CMK (cell line): ENCODE measurements at regions not wholly inside any gene's neighbourhood (a gene's known extent, or its start where the extent isn't known, plus 50 kb on each side); places are given as distances from the start of the nearest gene placed in this dataset.

Experiments
- DNase-seq: peaks from one replicate; pipeline ENCODE4 v3.0.0-alpha.2; 2010; ENCODE audit warnings: low read depth

DNA sequence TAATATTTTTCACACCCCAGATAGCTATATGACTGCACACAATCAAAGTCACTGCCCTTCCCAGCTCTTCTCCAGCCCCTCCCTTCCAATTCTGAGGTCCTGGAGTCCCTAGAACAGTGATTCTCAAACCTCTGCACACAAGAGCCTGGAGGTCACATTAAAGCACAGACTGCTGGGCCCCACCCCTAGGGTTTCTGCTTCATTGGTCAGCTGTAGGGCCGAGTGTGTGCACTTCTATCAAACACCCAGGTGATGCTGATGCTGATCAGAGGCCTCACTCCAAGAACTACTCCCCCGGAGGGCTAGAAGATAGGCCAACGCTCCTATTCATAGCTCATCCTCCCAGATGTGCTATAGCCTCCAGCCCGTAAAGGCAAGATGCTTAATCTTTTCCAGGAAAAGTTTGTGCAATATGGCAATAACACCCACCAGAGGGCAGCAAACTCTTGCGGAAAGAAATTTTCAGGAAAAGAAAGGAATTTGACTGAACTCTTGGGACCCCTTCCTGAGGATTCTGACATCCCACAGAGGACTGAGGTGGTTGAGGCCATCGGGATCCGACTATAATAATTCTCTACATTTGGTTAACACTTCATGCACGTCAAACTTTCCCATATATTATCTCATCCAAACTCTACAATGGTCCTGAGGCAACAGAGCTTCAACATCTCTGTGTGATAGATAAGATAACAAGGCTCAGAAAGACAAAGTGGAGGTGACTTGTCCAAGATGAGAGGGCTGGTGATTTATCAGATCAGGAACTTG, 194.2 kb upstream of the PKDCC start:
- no peak for DNase-seq

DNA sequence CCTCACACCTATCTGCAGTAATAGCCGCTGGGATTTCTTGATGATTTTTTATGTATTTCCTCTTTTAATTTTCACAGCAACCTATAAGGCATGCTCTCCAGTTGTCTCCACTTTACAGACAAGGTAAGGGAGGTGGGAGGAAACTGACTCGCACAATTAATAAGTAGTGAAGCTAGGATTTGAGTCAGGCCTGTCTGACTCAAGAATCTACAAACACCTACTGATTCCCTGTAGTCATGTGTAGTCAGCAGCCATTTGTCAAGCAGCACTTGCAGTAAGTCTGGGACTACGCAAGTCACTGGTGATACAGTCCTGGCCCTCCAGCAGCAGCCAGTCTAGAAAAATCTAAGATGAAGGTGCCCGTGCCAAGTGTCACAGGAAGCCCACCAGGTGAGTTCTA, 193.6 kb upstream of the PKDCC start:
- DNase-seq = no peak

DNA sequence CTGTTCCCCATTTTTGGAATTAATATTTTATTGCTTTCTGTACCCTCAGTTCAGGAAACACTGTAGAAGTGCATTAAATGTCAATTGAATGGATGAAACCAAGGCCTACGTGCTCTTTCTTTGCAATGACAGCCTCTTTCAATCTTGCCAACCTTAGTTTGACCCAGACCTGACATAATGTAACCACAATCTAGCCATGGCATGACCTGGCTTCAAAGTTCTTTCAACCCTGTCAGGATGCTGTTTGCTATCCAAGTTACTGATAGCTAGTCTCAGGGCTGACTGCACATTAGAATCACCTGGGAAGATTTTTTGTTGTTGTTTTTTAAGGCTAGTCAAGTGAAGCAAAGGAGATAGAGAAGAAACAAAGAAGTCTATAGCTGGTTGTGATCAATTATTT, 190.9 kb upstream of the PKDCC start:
- DNase-seq = no peak

DNA sequence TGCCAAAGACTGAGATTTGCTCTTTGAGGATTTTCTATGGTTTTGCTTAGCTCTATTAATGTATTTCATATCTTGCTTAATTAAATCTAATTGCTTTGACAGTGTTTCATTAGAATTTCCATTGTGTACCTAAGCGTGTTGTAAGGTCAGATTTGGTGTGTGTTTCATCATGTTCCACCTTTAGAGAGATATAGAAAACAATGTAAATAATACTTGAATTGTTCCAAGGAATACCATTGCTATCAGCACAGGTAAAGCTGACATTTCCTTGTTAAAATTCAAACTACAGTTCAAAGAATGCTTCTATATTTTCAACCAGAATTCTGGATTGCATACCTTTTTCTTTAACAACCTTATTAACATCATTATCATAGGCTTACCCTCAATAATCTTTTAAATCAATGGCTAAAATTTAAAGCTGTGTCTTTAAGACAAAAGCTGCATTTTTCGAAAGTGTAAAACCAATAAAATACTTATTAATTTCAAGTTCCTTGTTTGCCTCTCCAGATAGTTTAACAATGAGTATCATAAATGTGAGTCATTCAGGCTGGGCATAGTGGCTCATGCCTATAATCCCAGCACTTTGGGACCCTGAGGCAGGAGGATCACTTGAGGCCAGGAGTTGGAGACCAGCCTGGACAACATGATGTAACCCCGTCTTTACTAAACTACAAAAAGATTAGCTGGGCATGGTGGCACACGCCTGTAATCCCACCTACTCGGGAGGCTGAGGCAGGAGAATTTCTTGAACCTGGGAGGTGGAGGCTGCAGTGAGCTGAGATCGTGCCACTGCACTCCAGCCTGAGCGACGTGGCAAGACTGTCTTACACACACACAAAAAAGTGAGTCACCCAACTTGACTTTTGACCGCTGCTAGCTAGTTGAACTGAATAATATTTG, 188.0 kb upstream of the PKDCC start:
- DNase-seq = no peak

DNA sequence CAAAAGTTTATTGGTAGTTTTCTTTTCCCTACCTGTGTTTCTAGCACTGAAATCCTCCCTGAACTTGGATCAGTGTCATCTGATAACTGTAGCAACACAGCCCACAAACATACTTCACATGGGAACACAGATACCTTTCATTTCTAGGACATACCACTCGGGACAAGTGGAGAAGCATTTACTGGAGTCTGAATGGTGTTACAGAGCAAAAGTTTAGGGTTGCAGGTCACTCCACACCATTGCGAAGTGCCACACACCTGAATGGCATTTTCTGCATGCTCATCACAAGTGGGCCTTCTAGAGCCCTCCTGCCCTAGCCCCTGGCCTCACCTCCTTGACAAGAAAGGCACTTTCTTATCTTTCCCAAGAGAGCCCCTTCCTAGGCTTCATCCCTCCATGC, 184.8 kb upstream of the PKDCC start:
- no peak for DNase-seq

DNA sequence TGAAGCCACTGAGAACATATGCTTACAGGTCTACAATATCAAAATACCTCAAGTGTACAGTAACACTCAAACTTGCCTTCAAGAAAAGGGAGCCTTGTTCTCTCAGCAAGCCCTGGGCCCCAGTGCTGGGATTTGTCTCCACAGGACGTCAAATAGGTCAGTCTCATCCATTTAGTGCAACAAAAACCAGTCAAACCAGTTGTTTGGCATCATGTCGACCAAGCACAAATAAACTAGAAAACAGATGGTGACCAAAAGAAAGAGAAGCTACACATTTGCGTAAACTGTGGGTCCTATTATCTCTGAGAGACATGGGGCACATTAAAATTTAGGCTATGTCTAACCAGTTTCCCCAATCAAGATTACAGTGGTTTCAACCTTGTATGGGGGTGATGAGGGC, 182.6 kb upstream of the PKDCC start:
- DNase-seq = no peak

DNA sequence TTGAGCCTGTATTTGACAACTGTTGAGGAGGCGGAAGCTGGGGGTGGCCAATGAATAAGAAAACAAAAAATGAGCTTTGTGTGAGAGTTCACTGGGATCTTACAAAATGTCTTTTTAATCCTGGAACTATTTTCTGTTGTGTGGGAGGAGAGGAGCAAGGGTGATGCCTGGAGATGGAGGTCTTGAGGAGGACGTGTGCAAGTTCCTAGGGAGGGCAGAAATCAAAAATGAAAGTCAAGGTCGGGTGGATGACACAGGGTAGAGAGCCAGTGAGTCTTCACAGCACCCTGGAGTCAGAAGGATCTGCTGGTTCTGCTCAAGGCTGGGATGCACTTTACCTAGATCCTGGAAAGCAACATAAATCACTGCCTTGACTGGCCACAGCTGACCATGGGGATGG, 180.3 kb upstream of the PKDCC start:
- DNase-seq = no peak

DNA sequence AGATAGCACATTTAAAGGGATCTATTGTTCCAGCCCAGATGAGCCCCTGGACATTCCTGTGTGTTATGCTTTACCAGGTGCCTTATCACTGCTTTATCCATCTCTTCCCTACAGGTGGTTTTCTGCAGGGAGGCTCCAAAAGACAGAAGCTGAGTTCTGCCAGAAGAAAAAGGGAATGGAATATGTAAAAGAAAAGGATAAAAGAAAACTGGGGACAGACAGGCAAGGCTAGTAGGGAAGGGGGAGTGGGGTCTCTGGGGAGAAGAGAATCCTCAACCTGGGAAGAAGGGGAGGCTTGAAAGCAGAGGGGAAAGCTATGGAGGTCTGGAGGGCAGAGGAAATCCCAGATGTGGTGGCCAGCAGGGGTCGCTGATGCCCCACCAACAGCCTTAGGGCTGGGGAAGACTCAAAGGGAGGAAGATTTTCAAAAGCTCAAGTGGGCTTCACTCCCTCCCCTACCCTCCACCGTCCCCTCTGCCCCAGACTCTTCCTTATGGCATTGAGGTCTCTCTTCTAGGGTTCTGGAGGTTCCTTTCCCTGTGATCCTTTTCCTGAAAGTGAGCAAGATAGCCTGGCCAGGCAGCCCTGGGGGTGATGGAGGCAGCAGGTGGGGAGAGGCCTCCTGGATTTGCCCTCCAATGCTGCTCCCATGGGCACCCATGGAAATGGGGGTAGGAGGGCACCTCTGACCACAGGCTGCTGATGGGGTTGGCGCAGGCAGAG, 178.1 kb upstream of the PKDCC start:
- DNase-seq = peak; percentile 32

DNA sequence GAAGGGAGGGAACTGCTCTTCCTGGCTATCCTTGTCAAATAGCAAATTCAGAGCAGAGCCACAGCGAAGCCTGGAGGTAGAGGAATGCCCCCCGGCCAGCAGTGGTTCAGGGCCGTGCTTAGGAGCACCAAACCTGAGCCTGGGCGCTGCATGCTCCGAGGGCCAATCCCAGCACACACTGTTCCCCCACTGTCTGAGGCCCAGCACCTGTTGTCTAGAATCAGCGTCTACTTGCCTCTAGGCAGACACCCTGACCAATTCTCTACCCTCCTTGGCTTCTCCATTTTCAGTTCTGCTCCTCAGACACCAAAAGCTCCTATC, 177.6 kb upstream of the PKDCC start:
- DNase-seq = no peak

DNA sequence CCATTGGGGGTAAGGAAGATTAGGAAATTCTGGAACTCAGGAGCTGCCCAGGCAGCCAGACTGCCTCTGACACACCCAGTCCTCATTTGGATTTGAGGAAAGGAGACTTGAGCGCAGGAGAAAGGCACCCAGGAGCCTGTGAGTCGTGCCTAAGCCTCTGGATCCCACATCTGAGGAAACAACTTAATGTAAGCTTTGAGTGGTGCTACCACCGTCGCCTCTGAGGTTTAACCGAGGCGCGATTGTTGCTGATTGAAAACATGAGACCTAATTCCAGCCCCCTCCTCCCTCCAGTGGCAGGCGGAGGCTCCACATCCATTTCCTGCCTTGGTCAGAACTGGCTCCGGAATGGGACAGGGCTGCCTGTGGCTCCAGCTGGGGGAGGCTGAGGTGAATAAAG, 176.7 kb upstream of the PKDCC start:
- DNase-seq = no peak

DNA sequence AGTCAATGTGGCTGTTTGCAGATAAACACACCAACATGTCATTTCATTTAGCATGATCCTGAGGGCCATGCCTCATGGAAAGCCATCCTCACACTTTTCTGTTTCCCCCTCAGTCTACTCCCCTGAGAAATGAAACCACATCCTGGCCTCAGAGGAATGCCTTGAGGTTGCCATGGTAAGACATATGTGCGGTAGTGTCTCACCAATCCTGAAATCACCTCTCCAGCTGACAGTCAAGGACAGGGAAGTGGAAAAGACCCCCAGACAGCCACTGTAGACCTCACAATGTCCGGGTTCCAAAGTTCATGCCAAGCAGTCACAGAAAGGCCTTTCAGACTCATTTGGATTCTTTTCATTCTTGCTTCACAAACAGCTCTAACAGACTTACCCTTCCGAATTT, 175.2 kb upstream of the PKDCC start:
- no peak for DNase-seq

DNA sequence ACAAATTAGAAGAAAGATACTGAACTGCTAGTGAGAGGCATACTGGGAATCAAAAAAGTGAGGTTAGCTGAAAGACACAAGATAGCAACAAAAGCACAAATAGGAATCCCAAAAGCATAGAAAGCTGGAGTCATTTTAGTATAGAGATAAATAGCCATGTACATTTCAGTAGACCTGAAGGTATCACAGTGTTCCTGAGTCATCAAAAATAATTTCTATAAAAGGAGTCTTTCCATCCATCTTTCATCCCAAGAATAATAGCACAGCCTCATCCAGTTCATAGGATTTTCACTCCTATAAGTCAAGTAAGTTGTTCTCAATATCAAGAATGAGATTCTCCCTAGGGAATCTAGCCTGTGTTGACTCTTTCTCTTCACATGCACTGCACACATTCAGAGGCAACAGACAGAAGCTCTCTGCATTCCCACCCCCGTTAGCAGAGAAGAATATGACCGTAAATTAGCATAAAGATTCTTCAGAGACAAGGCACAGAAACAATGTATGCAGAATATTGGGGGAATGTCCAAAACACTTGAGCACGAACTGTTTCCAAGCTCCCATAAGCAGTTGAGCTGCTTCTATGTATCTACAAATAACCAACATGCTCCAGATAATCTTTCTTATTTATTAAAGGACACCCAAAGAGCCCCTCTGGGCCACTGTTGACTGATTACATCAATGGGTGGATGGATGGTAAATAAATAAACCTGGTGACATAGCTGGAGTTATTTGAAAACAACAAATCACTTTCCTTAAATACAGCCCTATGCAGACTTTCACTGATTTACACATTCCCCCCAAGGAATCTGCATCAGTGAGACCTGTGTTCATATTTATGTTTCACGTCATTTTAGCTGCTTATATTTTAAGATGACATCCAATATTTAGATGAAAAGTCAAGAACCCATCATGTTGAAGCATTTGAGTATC, 174.5 kb upstream of the PKDCC start:
- DNase-seq = no peak

DNA sequence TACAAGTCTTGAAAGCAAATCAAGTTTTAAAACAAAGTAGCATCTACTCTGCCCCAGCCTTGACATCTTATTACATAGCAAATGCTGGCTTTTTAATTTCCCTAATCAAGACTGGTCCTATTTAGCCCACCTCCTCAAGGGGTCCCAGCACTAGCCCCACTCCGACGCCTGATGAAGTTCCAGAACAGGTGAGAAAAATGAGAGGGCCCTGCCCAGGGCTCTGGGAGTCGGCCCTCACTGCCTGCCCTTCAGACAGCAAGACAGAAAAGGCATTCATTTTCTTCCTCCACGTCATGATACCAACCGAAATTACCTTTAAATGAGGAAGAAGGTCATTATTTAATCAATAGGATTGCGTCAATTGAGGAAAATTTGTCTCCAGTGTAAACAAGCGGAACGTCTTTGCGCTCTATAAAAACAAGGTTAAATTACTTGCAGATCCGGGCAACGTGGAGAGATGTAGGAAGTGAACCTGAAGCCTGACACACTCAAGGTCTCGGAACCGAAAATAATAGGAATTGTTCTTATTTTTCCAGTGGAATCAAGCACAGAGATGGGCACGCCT, 170.6 kb upstream of the PKDCC start:
- no peak for DNase-seq

DNA sequence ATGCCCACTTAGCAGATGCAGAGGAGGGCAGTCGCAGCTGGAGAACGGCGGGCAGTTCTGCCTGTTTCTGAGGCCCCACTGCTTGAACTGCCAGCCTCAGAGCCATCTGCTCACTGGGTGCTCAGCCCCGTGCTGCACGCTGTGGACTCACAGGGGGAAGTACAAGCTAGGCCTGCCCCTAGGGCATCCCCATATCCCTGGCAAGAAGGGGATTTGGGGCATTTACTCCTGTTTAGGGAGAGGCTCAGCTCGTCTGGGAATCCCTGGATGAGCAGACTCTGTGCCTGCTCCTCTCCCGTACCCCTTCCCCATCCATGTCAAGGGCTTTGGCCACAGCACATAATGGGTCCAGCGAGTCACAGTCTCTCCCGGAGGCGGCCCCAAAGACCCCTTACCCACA, 169.8 kb upstream of the PKDCC start:
- no peak for DNase-seq

DNA sequence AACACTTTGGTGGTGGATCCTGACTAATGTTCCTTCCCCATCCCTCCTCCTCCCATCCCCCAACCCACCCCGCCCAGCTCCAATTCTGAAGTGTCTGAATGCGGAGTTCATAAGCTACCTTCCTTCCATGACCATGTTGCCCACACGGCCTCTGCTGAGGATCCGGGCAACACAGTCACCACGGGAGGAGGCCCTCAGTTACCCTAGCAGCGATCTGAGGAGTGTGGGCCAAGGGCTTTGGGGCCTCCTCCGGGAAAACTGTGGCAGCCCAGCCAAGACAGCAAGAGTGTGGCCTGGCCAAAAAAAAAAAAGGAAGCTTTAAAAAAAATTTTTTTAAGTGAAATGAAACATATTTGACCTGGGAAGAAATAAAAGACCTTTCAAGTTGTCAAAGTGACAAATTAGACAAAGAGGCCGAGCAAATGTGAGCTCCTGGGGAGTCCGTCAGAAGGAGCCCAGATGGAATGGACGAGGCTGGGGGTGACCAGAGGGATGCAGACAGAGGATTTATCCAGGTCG, 169.0 kb upstream of the PKDCC start:
- no peak for DNase-seq

DNA sequence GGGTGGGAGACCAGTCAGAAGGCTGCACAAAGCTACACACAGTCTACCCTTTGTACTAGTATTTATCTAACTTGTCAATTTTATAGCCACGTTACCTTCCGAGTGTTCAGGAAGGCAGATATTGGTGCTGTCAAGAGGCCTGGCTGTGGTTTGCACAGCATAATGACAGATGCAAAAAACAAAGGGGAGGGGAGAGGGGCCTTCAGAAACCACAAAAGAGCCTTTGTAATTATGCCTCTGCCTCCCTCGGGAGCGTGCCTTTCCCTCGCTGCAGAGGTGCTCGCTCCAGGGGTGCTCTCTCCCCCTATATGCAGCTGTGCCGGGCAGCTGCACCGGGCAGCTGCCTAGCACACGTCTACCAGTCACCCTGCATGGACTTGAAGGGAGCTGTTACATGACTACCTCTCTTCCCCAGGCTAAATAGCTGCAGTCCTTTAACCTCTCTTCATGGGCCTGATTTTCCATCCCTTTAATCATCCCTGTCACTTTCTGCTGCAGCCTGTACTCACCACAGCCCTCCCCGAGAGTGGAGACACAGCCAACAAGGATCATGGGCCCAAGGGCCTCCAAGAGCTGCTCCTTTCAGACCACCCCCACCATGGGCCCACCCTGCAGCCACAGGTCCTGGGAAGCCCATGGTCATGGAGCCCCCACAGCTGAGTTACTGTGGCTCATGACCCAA, 168.4 kb upstream of the PKDCC start:
- no peak for DNase-seq

DNA sequence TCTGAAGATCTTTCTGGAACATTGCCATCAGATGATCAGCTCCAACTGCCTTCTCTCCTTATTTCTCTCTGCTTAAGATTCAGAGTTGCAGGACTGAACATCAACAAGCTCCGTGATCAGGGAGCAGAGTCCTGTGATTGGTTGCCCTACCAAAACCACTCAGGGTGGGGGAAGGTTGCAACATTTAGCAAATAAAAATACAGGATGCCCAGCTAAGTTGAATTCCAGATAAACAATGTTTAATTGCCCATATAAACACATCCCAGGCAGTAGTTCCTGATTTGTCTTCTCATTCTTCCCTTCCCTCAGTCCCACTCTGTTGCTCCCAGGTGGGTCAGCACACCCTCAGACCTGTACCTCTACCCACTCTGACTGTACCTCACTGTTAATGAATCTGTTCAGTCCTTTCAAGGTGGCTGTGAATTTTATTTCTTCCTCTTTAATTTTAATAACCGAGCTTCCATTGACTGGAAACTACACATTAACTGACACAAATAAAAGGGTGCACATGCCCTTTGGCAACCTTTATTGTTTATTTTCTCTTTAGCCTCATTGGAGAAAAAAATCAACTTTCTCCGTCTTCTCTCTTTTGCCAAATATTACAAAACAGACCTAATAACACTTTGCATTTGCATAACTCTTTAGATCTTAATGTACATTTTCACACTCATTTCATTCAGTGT, 167.1 kb upstream of the PKDCC start:
- DNase-seq = no peak

DNA sequence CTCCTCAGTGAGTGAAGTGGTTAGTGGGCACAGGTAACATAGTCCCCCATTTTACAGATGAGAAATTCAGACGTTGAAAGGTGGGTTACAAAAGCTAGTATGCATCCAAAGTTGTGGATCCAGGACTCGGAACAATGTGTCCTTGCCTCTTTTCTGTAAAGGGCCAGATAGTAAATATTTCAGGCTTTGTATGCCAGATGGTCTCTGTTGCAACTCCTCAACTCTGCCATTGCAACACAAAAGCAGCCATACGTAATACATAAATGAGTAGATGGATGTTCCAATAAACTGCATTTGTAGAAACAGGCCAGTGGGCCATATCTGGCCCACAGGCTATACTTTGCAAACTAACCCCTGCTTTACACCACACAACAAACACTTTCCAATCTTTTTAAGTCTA, 166.6 kb upstream of the PKDCC start:
- DNase-seq = no peak

DNA sequence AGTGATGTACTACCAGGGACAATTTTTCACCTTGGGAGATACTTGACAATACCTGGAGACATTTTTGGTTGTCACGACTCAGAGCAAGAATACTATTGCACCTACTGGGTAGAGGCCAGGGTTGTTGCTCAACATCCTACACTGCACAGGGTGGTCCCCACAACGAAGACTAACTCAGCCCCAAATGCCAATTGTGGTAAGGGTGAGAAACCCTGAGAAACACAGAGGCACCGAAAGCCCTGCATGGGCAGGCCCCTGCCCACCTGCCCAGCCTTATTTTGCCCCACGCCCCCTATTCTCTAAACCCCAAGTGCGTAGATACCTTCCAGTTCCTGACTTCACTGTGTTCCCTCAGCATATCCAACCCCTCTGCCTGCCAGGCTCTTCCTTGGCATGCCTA, 163.1 kb upstream of the PKDCC start:
- DNase-seq = no peak

DNA sequence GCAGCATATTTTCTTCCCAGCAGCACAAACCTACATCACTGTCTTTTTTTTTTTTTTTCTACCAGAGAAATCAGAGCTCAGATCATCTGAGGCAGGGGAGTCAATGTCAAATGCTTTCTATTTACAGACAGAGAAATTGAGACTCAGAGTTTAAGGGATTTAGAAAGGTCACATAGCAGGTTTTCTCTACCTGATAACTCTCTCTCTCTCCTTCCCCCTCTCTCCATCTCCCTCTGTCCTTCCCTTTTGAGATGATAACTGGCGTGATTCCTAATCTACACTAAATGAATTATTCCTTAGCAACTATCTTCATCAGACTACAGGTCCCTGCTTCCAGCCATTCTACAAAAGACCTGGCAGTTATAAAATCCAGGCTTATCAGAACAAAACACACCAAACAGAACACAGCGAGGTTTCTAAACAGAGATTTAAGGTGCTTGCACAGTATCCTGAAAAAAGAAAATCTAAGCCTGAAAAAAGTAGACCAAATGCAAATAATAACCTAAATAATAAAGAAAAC, 161.6 kb upstream of the PKDCC start:
- DNase-seq = no peak
